ENCODE measurements at regions not wholly inside any gene's neighbourhood (a gene's known extent, or its start where the extent isn't known, plus 50 kb on each side); places are given as distances from the start of the nearest gene placed in this dataset.
"Not testable (repeated sequence)": the region's sequence is repeated elsewhere in the genome, so short reads cannot be mapped to it uniquely, and the experiment has no call there.

DNA sequence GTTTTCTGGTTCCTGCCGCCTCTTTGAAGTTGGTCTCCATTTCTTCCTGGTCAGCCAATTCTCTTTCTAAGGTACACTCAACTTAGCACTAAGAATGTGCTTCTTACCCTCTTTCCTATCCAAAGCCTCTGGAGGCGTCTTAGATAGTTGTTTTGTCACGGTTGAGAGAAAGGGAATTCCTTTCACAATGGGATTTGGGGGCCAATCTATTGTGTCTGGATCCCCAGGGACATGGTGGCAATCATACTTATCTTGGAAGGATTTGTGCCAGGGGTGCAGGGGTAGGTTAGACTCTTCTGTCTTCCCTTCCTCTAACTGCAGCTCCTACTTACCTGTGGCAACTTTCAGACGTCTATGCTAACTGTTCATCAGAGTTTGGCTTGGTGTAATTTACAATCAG, 287.1 kb downstream of the SOX2 start:
- DNase-seq = no peak

DNA sequence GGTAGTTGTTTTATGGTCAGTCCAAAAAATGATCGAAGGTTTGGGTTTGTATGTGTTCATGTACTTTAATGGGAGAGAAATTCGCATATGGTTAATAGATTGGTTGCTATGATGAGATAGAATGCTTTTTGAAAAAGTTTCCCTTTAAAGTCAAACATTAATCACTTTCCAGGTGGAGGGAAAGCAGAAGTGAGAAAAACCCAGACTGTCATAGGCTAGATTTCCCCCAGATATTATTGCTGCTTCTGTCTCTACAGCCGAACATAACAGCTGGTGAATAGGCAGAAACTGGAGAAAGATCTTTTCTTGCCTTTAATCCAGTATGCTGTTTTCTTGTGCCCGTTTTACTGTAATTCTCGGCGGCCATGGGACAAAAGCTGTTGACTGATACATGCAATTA, 287.6 kb downstream of the SOX2 start:
- DNase-seq = no peak

DNA sequence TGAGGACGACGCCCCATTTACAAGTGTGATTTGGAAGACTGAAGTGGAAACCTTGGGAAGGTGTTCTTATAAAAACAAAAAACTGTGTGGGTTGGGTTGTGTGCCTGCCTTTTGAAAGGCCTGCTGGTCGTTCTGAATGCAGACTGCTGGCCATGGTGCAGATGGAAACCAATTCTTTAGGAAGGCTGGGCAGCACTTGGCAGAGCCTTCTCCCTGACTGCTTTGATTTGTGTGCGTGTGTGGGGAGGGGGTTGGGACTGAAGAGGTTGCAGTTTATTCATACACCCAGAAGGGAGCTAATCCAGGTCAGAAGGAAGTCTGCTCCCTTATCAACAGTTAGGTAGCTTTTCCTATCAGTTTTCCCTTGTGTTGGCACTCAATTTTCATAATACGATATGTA, 288.7 kb downstream of the SOX2 start:
- no peak for DNase-seq

DNA sequence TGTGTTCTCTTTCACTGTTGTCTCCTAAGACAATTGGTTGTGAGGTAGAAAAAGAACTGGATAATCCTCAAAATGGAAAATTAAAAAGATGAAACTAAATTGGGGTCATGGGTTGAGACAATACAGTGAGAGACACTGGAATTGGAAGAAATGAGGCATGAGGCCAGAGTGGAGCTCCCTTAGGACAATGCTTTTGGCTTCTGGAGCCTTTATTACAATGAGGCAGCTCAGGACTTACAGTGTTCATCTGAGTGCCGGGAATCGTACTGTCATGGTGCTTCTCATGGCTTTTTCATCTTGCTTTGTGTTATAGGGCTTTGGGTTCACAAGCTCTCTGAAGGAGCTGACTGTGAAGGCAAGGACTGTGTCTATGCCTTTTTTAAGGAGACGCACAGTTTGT, 293.5 kb downstream of the SOX2 start:
- peak; percentile 21 for DNase-seq

DNA sequence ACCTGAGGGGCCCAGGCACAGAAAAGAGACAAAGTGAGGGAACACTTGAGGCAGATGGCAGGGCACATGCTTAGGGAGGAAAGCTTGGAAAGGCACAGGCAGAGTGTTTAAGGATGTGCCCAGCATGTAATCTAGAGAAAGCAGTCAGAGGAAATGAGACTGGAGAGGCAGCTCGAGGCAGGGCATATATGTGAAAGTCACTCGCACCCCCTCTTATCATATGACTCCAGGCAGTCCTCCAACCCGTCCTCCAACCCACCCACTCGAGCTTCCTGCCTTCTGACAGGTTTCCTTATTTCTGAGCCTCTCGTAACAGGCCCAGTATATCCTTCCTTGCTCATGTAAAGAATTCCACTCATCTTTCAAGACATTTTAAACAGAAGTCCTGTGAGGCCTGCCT, 294.0 kb downstream of the SOX2 start:
- no peak for DNase-seq

DNA sequence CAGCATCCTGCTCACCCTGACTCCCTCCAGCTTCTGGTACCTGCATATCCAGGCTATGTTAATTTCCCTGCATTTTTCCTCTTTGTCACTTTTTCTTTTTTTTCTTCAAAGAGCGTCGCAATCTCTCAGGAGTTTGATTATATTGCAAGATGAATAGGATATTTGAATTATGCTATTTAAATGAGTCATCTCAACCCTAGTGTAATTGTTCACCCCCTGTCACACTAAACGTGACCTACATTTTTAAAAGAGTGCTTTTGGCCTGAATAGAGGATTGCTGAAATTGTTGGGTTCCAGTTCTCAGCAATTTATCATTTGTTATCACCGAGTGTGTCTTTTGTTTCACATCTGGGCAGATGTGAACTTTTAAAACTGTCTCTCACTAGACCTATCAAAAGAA, 294.7 kb downstream of the SOX2 start:
- DNase-seq = no peak

DNA sequence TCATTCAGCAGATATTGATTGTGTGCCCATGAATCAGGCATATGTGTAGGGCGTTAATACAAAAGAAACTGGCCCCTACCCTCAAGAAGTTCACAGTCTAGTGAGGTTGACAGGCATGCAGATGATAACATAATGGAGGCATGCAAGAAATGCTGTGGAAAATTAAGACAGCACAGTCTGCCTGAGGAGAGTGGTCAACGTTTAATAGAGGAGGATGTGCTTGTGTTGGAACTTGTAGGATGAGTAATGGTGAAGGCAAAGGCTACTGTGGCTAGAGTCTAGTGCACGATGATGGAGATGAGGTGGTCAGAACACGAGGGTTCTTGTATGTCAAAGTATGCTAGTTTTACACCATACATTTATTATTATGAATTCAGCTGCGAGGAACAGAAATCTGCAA, 295.7 kb downstream of the SOX2 start:
- no peak for DNase-seq

DNA sequence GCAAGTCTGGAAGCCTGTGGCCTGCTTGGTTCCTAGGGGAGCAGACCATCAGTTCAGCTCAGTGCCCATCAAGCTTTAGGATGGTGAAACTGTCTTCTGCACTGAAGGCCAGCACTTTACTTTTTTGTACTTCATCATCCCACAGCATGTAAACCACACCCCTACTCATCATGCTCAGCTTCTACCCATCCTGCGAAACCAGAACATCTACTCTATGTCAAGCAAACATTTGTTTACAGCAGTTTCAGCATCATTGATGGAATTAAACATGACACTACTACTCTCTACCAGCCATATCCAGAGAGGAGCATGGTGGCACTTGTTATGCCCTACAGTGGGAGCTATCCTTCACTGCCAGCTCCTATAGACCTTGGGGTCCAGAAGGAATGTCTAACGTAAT, 306.6 kb downstream of the SOX2 start:
- no peak for DNase-seq

DNA sequence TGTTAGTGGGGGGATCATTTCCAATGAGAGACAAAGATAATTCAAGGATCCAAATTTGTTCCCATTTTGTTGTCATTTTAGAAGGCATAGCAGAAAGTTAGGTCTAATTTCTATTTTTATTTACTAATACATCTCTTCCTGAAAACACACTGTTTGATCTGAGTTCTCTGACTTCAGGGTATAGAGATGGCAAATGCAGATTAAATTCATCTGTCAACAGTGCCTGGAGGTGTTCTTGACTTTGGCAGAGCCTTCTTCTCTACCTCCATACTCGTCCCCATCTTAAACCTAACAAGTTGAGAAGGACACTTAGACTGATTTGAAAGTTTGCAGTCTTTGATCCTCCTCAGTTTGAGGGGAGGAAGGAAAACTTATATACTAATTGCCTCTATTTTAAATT, 308.2 kb downstream of the SOX2 start:
- DNase-seq = no peak

DNA sequence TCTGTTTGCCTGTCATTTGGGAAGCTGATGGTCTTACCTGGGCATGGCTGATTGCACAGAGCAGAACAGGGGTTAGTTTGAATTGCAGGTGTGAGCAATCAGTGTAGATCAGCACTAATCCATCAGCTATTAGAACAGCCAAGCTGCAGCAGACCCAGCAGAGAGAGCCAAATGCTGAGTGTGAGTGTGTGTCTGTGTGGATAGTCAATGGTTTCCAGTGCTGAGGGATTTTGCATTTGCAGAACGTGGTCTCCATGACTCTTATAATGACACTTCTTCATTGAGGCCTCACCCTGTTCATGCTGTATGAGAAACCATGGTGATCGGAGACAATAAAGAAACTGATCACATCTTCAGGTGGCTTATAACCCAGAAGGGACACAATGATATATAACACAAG, 312.1 kb downstream of the SOX2 start:
- no peak for DNase-seq

DNA sequence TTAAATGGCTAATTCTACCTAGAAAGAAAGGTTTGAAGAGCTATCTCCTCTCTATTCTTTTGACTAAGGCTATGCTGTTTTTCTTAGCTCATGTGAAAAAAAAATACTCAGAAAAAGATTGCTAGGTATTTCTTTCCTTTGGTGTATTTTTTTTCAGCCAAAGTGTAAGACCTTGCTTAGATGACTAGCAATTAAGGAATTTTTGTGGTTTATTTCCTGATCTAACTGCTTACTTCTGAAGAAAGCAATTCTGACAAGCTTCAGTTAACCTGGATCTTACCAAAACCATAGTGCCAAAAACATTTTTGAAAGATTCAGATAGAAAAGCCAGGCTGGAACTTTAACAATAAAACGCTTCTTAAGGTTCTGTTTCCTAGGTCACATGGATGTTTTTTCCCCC, 315.6 kb downstream of the SOX2 start:
- DNase-seq = no peak

DNA sequence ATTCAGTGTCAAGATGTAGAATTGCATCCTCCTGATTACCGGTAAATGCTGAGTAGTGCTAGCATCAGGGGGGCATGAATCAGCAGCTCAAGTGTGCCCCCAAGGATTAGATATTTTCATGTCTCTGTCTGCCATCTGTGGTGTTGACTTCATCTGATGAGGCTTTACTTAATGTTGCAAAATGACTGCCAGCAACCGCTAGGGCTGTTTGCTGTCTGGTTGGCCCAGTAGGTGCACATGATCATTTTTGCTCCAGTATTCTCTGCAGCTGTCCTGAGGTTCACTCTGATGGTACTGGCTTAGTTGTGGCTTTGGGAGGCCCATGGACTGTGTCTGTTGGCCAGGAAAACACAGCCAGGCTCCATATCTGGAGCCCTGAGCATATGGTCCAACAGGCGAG, 316.4 kb downstream of the SOX2 start:
- no peak for DNase-seq

DNA sequence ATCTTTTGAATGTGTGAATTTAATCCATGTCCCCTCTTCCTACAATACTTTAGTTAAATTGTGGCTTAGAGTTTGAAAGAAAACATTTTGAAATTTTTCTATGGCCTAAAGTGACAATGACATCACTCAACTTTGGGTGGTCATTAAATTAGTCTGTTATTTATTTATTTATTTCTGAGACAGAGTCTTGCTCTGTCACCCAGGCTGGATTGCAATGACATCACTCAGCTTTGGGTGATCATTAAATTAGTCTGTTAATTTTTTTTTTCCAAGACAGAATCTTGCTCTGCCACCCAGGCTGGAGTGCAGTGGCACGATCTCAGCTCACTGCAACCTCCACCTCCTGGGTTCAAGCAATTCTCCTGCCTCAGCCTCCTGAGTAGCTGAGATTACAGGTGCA, 322.5 kb downstream of the SOX2 start:
- DNase-seq = not testable (repeated sequence)

DNA sequence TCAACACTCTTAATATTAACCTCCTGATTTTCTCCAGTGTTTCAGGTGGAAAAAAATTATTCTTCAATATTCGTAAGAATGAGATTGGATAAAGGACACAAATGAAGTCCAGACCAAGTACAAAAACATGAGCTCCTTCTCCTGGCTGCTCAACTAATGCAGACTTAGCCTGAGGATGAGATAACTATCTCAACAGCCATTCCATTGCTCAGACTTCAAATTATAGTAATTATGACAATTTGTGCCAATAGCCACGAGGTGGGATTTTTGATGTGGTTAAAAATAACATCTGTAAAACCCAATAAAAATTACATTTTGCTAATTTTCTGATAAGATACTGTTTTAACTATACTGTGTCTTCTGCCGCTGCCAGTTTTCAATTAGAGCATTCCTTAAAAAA, 323.6 kb downstream of the SOX2 start:
- DNase-seq = no peak

DNA sequence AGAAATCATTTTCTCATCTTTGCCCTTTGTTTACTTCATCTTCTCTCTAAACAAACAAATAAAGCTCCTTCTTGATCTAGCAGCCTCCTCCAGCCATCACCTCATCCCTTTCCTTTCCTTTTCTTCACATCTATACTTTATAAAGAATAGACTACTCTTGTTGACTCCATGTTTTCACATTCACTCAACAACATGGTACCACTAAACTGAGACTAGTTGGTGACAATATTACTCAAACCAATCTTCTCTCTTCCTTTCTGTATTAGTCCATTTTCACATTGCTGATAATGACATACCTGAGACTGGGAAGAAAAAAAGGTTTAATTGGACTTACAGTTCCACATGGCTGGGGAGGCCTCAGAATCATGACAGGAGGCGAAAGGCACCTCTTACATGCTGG, 324.7 kb downstream of the SOX2 start:
- DNase-seq = no peak

DNA sequence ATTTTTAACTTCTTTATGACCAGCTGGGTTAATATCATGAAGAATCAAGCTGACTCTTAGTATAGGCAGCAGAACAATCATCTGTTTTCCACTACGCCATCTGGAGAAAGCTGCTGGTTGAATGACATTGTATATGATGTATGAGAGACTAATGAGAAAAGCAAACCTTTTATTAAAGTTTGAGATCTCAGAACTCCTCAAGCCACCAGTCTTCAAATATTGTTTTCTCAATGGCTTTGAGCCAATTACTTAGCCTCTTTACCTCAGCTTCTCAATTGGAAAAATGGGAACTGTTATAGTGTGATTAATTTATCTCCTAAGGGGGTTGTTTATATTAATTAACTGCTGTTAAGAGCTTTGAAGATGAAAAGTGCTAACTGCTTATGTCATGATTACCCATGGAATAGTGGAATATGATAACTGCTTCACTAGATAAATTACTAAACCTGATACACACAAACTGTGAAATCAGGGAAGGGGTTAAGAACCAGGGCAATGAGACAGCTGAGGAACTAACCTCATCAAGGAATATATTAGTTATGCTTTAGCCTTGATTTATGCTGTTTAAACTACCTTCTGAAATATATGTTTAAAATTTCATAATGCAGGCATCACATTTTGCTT, 330.1 kb downstream of the SOX2 start:
- DNase-seq = no peak

DNA sequence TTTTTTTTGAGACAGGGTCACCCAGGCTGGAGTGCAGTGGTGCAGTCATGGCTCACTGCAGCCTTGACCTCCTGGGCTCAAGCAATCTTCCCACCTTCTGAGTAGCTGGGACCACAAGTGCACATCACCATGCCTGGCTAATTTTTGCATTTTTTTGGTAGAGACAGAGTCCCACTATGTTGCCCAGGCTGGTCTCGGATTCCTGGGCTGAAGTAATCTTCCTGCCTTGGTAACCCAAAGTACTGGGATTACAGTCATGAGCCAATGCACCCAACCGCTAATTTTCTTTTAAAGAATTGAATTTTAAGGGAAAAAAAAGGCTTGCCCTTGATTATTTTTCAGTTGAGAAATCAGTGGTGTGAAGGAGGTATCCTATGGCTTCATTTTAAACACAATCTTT, 334.0 kb downstream of the SOX2 start:
- DNase-seq = no peak

DNA sequence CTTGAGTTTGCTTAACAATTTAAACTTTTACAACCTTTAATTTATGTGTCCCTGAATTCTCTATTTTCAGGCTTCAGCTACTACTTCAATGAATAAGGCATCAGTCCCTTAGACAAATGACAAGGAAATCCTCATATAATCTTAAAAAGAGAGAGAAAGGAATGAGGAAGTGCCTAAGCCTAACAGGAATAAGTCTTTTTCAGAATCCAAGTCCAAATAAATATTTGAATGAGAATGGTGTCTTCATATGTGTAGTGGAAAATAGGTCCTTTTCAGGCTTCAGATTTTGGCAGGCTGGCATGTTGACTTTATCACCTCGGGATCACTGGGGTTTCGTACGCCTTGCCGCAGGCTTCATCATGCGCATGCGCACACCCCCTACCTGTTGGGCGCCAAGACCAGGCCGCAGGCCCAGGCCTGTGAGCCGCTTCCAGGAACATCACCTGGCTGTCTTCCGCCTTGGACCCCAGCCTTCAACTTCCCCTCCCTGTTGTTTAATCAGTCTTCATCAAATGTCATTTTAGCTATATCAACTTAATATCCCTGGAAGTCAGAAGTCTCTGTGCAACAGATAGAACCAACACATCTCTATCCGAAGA, 334.5 kb downstream of the SOX2 start:
- peak; percentile 54 for DNase-seq

DNA sequence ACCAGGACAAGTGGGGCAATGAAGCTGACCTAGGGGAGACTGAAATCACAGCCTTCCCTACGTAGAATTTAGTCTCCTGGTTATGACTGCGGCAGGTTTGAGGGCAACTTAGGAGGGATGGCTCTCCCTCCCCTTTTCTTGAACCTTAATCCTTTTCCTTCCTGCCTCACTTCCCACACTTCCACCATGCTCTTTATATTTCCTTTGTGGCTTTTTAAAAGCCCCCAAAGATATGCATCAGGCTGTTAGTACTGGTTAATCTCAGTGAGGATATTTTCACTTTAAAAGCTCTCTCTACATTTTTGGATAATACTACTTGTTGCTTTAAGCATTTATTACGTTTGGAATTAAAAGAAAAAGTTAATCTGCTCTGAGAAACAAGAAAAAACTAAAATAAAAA, 339.2 kb downstream of the SOX2 start:
- no peak for DNase-seq

DNA sequence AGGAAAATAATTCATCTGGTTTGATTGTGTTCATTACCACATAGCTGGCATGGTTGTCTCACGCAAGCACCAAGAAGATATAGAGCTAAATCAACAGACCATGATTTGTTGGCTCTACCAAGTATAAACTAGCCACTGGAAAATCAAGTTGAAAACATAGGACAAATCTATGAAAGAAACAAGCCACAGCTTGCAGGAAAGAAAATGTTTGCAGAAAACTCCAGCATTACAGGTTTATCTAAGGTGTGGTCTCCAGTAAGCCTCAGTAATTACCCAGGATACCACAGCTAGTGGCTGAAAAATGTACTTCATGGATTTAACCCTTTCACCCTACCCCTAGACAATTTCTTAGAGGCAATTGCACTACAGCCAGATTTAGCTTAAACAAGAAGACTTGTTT, 340.6 kb downstream of the SOX2 start:
- peak; percentile 44 for DNase-seq

DNA sequence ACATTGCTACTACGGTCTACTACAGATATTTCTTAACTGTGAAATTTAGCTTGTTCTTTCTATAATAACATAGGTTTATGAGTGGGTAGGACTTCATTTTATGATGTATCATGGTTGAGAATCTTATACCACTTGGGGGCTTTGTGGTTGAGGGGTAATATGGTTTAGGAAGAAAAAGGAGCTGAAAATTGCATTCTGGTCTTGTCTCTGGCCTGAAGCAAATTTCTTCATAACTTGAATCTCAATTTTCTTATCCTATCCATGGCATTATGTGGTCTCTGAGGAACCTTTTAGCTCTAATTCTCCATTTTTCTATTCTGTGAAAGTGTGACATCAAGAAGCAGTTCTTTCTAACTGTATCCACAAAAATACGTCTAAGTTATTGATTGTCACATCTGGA, 341.0 kb downstream of the SOX2 start:
- no peak for DNase-seq

DNA sequence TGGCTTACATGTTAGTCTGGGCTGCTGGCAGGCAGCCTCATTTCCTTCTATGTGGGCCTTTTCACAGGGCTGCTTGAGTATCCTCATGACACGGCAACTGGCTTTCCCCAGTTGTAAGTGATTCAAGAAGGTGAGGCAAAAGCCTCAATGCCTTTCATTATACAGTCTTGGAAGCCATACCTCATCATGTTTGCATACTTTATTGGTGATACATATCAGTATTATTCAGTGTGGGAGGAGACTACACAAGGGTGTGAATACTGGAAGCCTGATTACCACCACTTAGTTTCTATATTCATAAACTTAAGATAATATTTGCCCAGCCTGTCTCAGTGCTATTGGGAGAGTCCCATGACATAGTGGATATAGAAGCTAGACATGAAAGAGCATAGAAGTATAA, 346.8 kb downstream of the SOX2 start:
- DNase-seq = no peak

DNA sequence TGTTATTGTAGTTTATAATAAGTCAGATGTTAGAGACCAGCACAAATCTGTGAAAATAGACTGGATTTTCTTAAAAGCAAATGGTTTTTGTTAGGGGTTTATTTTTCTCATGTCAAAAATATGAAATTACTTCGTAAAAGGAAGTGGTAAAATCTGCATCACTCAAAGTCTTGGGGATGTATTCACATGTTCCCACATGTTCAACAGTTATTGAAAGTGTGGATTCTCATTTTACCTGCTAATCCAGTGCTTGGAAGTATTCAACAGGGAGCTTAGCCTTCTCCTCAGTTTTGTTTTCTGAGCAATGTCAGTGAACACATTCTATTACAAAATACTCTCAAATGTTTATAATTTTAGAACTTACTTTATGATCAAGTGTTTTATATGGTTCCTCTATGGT, 352.0 kb downstream of the SOX2 start:
- peak; percentile 27 for DNase-seq

DNA sequence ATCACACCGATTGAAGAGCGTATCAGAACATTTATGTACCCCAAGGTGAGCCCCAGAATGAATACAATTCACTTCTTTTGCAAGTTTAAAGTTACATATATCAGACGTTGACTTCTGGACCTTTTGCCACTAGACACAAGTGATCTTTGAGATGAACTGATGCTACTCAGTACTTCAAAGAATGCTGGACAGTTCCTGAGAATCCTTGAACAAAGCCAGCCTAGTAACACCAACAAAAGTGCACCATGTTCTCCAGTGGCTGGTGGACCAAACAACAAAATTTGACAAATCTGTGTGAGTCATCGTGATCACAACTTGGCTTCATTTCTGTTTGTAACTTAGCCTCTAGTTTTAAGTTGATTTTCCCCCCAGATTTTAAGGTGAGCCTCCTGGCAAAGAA, 355.7 kb downstream of the SOX2 start:
- DNase-seq = no peak

DNA sequence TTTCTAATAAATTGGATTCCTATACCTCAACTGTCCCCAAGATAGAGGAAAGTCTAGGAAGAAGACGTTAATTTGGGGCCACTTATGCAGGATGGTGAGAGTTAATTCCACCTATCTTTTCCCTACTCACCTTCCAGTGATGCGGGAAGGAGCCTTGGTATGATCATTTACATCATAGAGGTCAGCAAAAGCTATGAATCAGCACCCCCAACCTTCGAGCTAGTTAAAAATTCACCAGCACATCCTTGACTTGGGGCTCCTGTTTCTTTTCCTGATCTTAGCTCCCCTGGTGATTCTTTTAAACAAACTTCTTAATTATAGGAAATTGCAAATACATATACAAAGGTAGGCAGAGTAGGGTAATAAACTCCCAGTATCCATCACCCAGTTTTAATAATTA, 366.6 kb downstream of the SOX2 start:
- DNase-seq = no peak
